Fibroblast of skin of left biceps (primary cell): ENCODE measurements at regions not wholly inside any gene's neighbourhood (a gene's known extent, or its start where the extent isn't known, plus 50 kb on each side); places are given as distances from the start of the nearest gene placed in this dataset.
"Not testable (repeated sequence)": the region's sequence is repeated elsewhere in the genome, so short reads cannot be mapped to it uniquely, and the experiment has no call there.

Experiments
- DNase-seq, 2 experiments: peaks; one replicate each; pipeline ENCODE4 v3.0.0-alpha.2; 2013; ENCODE audit warnings: low read depth in 2 of 2

- no peak for DNase-seq
These were observed 425.9 kb downstream of the ETS1 start for GRCh38 chr11:128161436-128161835.

- no peak for DNase-seq
These were observed 428.5 kb downstream of the ETS1 start for GRCh38 chr11:128158860-128159259.

GRCh38 chr11:128157423-128158298 lies 429.7 kb downstream of the ETS1 start:
- DNase-seq = peak; percentile 47 to 52

- no peak for DNase-seq
These were observed 430.9 kb downstream of the ETS1 start for GRCh38 chr11:128156486-128156885.

GRCh38 chr11:128155590-128155989 lies 431.8 kb downstream of the ETS1 start:
- no peak for DNase-seq

GRCh38 chr11:128153697-128154048 lies 433.7 kb downstream of the ETS1 start:
- DNase-seq = no peak

- no peak for DNase-seq
These were observed 434.3 kb downstream of the ETS1 start for GRCh38 chr11:128152796-128153696.

GRCh38 chr11:128151780-128152179 lies 435.6 kb downstream of the ETS1 start:
- no peak for DNase-seq

- no peak for DNase-seq
These were observed 436.0 kb downstream of the ETS1 start for GRCh38 chr11:128151338-128151737.

- DNase-seq = no peak
These were observed 439.1 kb downstream of the ETS1 start for GRCh38 chr11:128148208-128148607.

GRCh38 chr11:128146926-128147605 lies 440.3 kb downstream of the ETS1 start:
- no peak for DNase-seq

GRCh38 chr11:128140293-128140692 lies 447.1 kb downstream of the ETS1 start:
- not testable (repeated sequence) for DNase-seq

GRCh38 chr11:128135451-128135850 lies 451.9 kb downstream of the ETS1 start:
- no peak for DNase-seq

- no peak for DNase-seq
These were observed 453.9 kb downstream of the ETS1 start for GRCh38 chr11:128133501-128133900.

- DNase-seq = no peak
These were observed 457.3 kb downstream of the ETS1 start for GRCh38 chr11:128130052-128130451.

- DNase-seq = no peak
These were observed 461.6 kb downstream of the ETS1 start for GRCh38 chr11:128125723-128126122.

- DNase-seq = no peak
These were observed 470.5 kb downstream of the ETS1 start for GRCh38 chr11:128116885-128117284.

- no peak for DNase-seq
These were observed 470.9 kb downstream of the ETS1 start for GRCh38 chr11:128116447-128116846.

- no peak for DNase-seq
These were observed 481.4 kb downstream of the ETS1 start for GRCh38 chr11:128105950-128106349.

GRCh38 chr11:128105511-128105910 lies 481.8 kb downstream of the ETS1 start:
- no peak for DNase-seq

GRCh38 chr11:128103278-128103873 lies 484.0 kb downstream of the ETS1 start:
- DNase-seq = no peak

GRCh38 chr11:128098781-128099180 lies 488.6 kb downstream of the ETS1 start:
- no peak for DNase-seq
